ENCODE measurements at regions not wholly inside any gene's neighbourhood (a gene's known extent, or its start where the extent isn't known, plus 50 kb on each side); places are given as distances from the start of the nearest gene placed in this dataset.
"Not testable (repeated sequence)": the region's sequence is repeated elsewhere in the genome, so short reads cannot be mapped to it uniquely, and the experiment has no call there.

DNA sequence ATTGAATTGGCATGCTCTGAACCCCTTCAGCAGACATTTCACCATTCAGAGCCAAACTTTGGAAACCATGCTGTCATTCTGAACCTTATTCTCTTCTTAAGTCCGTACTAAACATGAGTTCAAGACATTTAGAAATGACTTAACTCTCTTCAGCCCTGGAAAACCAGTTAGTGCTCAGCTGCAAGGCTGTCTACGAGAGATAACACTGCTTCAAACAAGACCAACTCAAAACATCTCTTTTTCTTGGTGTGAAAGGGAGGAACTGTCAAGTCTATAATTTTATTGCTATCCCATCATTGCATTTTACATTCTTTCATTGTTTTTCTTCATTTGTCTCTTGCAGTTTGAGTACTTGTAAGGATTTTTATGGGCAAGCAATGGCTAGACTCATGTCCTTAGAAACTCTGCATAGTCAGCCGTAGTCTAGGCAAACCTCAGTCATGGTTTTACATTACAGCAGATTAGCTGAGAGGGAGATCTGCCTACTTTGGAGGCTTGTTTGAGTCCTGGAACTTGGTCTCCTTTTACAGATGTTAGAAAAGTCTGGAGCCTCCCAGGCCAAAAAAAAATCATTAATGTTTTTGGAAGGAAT is 120.6 kb upstream of the JADE1 start:
- DNase-seq (ENCODE audit: low read depth in 2 of 2): no peak

DNA sequence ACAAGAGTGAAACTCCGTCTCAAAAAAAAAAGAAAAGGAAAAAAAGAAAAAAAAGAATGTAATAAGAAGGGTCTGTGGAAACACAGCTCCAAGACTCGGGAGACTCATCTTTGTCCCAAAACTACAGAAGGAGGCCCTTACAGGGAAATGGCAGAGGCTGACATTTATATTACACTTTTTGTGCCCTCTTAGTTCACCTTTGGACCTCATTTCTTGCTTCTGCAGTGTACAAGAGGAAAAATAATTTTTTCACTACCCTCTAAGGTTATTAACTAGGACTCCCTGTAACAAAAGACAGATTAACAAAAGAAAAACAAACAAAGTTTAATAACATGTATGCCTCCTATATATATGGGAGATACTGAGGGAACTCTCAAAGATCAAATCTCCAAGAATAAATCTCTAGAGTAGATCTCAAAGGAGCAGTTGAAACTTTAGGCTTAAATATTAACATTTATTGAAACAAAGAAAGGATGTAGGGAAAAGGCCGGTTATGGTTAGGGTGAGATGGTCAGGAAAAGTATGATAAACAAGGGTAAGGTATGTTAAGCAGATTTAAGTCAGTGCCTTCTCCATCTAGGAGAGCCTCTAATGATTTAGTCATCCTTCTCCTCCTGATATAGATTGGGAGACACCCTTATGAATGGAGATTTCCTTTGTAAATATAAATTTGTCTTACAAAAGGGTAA is 121.3 kb upstream of the JADE1 start:
- no peak for DNase-seq (ENCODE audit: low read depth in 2 of 2)

DNA sequence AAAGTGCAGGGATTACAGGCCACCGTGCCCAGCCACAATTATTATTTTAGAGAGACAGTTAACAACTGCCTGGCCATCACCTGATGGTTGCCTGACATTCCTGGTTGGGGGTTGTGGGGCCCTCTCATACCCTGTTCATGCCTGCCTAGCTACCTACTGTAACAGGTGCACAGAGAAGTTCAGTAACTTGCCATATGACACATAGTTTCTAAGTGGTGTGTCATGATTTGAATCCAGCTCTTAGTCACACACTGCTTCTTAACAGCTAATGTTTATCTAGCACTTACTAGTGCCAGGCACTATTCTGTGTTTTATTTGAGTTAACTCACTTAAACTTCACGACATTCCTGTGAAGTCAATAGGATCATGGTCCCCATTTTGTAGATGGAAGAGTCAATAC is 122.7 kb upstream of the JADE1 start:
- DNase-seq (ENCODE audit: low read depth in 2 of 2): no peak

DNA sequence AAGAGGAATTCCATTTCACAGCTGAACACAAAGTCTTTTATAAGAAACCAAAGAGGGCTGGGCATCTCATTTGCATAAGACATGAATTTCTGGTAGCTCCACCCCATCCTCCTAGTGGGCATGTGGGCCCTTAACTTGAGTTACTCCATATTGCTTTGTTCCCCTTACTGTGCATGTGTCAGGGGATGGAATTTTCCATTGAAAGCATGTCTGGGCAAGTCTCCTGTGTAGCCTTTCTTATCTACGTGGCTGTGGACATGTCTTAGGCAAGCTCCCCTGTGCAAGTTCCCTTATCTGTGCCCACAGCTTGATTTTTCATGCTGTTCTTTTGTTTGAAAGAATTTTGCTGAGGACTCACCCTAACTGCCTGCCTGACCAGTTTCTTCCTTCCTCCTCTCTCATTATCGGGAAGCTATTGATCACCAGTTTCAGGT is 123.5 kb upstream of the JADE1 start:
- no peak for DNase-seq (ENCODE audit: low read depth in 2 of 2)

DNA sequence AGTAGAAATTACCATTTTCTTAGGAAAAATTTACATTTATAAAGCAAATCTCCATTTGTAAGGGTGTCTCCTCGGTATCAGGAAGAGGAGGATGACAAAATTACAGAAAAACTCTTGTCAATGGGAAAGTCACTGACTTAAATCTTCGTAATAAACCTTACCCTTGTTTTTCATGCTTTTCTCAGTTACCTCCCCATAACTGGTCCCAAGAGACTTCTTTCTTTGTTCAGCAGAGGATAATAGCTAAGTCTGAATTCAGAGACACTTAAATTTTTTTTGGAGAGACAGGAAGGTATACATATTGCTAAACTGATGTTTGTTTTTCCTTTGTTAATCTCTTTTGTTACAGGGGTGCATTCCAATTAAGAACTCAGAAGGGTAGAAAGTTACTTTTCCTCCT is 125.5 kb upstream of the JADE1 start:
- DNase-seq (ENCODE audit: low read depth in 2 of 2): no peak

DNA sequence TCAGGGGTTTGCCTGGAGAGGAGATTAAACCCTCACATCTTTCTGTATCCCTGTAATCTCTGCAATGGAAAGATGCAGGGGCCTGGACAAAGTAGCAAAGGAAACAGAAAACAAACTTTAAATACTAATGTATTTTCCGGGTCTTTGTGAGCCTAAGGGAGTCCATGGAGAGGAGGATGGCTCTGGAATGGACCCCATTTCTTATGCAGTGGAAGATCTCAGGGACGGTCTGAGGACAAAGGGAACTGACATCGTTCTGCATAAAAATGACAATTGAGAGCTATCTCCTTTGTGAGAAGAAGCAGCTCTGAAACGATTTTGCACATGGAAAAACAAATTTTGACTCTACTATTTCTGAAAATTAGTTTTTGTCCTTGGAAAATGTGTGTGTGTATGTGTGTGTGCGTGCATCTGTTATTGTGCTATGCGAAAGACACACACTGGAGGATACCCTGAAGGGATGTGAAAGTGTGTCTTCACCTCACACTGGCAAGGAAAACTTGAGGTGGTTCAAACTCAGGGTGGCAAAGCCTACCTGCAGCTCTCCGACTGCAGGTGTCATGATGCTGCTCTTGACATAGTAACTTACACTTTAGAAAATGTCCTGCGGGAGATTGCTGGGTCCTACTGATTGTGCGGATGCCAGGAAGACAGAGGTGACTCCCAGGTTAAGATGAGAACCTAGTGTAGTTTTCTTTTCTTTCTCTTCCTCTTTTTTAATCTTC is 126.4 kb upstream of the JADE1 start:
- DNase-seq (ENCODE audit: low read depth in 2 of 2): no peak

DNA sequence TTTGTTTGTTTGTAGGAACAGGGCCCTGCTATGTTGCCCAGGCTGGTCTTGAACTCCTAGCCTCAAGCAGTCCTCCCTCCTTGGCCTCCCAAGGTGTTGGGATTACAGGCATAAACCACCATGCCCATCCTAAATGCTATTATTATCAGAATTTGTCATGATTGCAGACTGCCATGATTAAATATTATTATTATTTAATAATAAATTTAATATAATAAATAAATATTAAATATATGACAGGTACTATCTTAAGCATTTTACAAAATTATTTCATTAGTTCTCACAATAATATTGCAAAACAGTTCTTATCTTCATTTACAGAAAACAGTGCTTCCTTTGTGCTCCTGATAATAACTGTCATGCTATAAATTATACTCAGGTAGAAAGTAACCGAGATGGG is 133.4 kb upstream of the JADE1 start:
- DNase-seq (ENCODE audit: low read depth in 2 of 2): no peak

DNA sequence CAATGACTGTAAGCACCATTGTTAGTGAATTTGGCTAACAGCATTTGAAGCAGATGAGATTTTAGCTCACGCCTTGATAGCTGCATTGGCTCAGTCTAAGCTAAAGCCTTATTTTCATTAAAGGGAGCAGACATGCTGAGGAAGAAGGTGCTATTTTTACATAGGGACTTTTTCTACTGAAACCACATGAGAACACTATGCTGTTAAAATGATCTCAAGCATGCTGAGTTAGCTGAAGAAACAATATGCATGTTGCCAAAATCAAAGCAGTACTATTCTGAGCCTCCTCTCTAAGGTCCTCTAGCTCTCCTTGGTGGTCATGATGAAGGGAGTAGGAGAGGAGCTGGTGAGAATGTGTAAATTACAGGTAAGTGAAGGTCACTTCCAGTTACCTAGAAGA is 134.4 kb upstream of the JADE1 start:
- no peak for DNase-seq (ENCODE audit: low read depth in 2 of 2)

DNA sequence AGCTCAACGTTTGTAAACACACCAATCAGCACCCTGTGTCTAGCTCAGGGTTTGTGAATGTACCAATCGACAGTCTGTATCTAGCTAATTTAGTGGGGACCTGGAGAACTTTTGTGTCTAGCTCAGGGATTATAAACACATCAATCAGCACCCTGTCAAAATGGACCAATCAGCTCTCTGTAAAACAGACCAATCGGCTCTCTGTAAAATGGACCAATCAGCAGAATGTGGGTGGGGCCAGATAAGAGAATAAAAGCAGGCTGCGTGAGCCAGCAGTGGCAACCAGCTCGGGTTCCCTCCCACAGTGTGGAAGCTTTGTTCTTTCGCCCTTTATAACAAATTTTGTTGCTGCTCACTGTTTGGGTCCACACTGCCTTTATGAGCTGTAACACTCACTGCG is 136.3 kb upstream of the JADE1 start:
- not testable (repeated sequence) for DNase-seq (ENCODE audit: low read depth in 2 of 2)

DNA sequence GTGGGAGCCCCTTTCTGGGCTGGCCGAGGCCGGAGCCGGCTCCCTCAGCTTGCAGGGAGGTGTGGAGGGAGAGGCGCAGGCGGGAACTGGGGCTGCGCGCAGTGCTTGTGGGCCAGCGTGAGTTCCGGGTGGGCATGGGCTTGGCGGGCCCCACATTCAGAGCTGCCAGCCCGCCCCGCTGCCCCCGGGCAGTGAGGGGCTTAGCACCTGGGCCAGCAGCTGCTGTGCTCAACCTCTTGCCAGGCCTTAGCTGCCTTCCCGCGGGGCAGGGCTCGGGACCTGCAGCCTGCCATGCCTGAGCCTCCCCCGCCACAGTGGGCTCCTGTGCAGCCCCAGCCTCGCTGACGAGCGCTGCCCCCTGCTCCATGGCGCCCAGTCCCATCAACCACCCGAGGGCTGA is 136.9 kb upstream of the JADE1 start:
- DNase-seq (ENCODE audit: low read depth in 2 of 2): not testable (repeated sequence)

DNA sequence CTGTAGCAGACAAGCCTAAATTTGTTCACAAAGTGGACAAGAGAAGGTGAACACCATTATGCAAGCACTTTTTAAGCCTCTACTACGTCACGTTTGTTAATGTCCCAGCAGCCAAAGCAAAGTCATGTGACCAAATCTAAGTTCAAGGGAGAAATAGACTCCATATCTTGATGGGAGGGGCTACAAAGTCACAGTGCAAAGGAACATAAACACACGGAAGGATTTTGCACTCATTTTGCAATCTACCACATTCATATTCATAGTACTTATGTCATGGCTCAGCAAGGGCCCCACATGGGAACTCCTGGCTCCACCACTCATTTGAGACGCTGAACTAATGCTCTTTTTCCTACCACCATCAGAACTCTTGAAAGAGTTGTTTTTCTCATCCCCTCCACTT is 139.0 kb upstream of the JADE1 start:
- no peak for DNase-seq (ENCODE audit: low read depth in 2 of 2)

DNA sequence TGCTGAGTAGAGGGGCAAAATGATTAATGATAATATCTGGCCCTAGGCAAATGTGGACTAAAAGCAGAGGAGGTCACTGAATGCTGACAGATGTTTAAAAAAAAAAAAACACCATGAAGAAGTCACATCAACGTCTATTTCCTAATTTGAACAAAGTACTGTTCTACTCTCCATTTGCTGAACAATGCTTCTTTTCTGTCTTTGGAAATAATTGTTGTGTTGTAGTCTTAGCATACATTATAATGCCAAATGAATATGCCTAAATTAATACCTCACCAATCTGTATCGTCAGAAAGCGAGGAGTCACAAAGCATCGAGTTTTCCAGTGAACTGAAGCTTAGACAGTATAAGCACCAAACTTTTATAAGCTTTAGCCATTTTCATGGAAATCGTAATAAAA is 140.9 kb upstream of the JADE1 start:
- no peak for DNase-seq (ENCODE audit: low read depth in 2 of 2)

DNA sequence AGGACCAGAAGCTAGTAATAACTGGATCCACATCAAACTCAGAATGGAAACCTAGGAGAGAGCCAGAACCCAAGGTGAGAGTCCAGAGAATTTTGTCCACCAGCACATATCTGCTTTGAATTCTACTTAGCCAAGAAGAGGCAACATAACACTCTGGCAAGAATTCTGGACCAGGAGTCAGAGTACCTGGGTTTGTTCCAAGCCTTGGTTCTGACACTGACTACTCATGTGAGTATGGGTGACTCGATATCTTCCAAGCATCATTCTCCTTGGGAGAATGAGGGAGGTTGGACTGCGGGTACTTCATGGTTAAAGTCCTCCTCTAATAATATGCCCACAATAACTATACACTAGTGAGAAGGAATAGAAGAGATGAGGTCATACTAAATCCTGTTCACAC is 144.0 kb upstream of the JADE1 start:
- no peak for DNase-seq (ENCODE audit: low read depth in 2 of 2)

DNA sequence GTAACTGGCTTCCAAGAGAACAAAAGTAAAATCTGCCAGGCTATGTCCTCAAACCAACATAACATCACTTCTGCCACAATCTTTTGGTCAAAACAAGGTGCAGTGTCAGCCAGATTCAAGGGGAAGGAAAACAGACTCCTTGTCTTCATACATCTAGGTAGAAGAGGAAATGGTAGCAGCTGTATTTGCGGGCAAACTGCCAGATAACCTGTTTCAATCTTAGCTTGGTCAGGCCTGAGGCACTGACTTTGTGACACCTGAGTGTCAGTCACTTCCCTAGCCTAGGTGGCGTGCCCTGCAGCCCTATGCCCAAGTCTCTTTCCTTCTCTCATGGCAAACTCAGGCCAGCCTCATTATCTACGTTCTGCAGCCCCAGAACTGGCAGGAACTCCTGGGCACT is 146.2 kb upstream of the JADE1 start:
- no peak for DNase-seq (ENCODE audit: low read depth in 2 of 2)

DNA sequence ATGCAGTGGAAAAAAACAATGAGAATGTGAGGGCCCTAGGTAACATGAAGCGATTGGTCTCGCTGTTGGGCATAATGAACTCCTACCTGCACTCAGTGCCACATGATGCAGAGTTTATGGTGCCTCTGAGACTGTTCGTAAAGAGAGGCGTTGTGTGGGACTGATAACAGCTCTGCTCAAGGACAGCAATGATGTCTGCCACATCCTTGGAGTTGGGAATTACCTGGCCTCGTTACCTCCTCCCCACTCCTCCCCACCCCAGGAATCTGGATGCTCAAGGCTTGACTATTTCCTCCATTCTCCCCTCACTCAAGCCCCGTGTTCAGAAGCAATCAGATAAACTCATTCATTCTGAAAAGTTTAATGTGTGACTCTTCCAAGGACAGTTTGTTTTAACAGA is 148.0 kb upstream of the JADE1 start:
- DNase-seq (ENCODE audit: low read depth in 2 of 2): no peak

DNA sequence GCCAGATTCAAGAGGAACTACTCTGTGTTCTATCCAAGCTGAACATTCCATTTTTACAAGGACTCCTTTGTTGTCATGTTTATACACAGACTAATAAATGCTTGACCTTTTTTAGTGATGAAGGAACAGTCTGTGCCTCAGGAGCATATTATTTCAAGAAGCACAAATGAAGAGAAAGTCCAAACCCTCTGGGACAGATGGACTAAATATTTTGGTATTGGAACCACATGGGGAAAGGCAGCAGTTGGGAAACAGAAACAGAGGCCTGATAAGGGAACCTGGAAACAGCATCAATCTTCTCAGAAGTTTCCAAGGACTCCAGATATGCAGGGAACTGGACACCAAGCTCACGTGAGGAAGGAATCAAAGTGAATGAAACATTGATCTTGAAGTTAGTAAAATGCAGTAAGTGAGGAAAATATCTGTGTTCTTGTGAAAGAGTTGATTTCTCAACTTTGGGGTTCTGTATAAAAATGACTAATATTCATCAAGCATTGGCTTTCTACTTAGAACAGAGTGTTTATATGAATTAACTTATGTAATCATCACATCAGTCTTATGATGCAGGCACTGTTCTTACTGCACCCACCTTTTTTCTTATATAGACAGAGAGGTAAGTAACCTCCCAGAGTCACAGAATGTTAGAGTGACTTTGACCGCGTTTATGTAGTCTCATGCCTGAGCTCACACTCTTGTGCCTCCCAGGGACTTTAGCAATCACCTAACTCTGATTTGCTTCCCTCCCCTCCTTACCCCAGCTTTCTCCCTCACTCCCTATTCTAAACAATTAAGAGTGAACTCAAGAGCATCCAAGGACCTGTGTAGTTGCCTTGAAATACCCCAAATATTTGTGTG is 148.9 kb upstream of the JADE1 start:
- no peak for DNase-seq (ENCODE audit: low read depth in 2 of 2)

DNA sequence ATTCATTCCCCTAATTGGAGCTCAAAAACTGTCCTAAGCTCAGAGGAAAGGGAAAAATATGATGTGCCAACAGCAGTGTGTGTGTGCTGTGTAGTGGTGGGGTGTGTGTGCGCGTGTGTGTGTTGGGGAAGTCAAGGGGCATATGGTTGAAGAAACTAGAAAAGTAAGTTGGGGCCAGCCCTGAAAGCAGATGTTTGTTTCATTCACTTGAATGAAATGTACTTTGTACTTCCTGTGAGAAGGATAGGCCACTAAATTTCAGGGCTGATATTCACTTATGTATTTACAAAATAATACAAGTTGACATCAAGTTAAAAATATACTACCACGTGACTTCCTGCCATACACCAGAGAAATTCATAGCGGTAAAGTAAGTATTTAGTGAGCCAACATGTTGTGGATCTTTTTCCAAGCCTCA is 151.3 kb upstream of the JADE1 start:
- no peak for DNase-seq (ENCODE audit: low read depth in 2 of 2)

DNA sequence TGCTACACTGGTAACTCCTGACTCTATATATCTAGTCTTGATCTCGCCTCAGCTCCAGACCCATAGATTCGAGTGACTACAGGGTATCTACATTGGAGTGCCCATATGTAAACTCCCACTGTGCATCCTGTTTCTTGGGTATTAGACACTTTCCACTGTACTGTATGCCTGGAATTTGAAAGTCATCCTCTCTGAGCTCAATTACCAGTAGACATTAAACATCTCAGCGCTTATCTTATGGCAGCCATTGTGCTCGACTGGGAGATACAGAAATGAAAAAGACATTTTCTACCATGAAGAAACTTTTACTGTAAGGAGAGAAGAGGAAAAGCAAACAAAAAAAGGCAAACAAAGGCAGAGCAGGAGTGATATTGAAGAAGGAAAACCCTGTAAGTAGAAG is 151.9 kb upstream of the JADE1 start:
- DNase-seq (ENCODE audit: low read depth in 2 of 2): no peak

DNA sequence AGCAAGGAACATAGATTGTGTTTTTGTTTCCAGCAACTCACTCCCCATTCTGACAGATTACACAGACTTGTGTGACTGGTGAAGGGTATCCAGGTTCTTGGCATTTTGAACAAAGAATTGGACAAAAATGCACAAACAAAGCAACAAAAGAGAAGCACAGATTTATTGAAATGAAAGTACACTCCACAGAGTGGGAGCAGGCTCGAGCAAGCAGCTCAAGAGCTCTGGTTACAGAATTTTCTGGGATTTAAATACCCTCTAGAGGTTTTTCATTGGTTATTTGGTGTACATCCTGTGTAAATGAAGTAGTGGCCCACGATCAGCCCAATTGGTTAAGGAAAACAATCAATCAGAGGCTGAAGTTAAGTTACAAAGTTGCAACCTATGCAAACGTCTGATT is 155.0 kb upstream of the JADE1 start:
- DNase-seq (ENCODE audit: low read depth in 2 of 2): no peak

DNA sequence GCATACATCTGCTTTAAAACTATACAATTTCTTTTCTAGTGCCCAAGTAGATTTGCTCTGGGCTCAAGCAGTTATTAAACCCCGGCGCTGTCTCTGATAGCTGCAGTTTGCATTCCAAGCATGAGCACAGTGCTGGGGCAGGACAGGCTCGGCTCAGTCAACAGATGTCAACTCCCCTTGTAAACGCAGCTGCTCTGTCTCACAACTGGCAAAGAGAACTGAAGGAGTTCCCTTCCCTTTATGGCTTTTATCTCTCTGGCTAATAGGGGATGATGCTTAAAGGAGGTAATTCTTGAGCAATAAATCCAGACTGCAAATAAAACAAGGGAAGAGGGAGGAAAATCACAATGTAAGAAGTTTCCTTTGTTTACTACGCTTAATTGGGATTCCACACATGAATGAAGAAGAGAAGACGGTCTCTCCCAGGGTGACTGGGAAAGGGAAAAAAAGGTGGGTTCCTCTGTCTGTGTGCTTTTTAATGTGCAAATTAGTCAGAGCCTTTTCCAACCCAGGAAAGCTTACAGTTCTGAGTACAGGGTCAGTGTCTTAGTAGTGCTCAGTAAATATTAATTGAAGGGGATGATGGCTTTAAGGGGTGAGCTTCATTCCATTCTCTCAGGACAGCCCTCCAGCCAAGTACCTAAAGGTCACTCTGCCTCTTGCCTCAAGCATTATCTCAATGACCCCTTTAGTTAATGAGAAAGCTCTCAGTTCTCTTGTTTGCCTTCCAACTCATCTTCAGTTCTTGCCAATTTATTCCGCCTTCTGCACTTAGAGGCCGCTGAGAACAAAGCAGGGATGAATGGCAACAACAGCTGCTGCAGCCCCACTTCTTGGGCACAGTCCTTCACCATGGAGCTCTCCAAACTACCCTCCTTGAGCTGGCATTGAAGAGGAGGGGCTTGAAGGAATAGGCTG is 155.7 kb upstream of the JADE1 start:
- no peak for DNase-seq (ENCODE audit: low read depth in 2 of 2)

DNA sequence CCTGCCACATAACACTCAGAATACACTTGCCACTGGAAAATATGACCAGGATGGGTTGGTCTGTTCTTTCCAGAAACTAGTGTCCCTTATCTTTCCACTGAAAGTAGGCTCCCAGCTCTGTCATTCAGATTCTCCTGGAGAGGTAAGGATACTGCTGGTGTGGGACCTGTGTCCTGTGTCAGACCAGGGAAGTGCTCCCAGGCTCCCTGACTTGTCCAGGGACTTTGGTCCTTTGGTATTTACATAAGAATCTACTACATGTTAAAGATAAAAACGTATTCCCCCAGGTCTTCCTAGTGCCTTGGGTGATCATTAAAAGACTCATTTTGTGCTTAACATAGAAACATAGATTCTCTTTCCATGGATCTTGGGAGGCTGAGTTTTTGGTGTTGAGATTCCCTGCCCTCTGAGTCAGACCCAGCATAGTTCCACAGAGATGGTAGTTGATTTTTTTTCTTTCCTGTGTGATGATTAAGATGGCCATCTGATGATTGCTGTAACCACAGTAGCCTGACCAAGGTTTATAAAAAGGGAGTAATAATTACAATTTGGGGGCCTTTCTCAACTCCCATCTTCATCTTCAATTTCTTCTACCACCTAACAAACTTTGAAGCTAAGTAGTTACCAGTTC is 159.8 kb upstream of the JADE1 start:
- DNase-seq (ENCODE audit: low read depth in 2 of 2): no peak
